CD14-positive monocyte (primary cell): ENCODE measurements at regions not wholly inside any gene's neighbourhood (a gene's known extent, or its start where the extent isn't known, plus 50 kb on each side); places are given as distances from the start of the nearest gene placed in this dataset.

Experiments
- DNase-seq, 3 donors: peaks; one replicate each; pipeline ENCODE4 v3.0.0-alpha.2; 2011 to 2022
- H2AFZ ChIP-seq: 2 replicates; pipeline ENCODE4 v1.6.0; 2012; ENCODE audit warnings: mild to moderate bottlenecking, low read depth, low read length, inconsistent platforms; ENCODE audit not compliant: insufficient read depth, poor library complexity, severe bottlenecking
- H3K27ac ChIP-seq, 2 donors: 1 replicate in 1 of 2; 2 replicates in 1 of 2; pipeline ENCODE4 v1.5.1; 2012 to 2013; ENCODE audit warnings: low read length in 2 of 2, control low read depth in 1 of 2, inconsistent platforms in 1 of 2, low read depth in 1 of 2, mild to moderate bottlenecking in 1 of 2
- H3K27me3 ChIP-seq, 2 donors: one replicate each; pipeline versions ENCODE4 v1.6.0 to v1.6.1; 2011 to 2013; ENCODE audit warnings: low read length in 2 of 2; ENCODE audit not compliant: control insufficient read depth in 2 of 2, insufficient read depth in 2 of 2
- H3K36me3 ChIP-seq, 2 donors: replicated peaks in 1 of 2; 1 replicate in 1 of 2; 2 replicates in 1 of 2; pipeline versions ENCODE4 v1.5.1 to v1.6.1; 2012 to 2013; ENCODE audit warnings: low read length in 2 of 2, control low read depth in 1 of 2, inconsistent platforms in 1 of 2, mild to moderate bottlenecking in 1 of 2; ENCODE audit not compliant: insufficient read depth in 2 of 2, control insufficient read depth in 1 of 2
- H3K4me1 ChIP-seq, 2 donors: 1 replicate in 1 of 2; 2 replicates in 1 of 2; pipeline versions ENCODE4 v1.5.1 to v1.6.1; 2012 to 2013; ENCODE audit warnings: low read length in 2 of 2, control low read depth in 1 of 2, inconsistent platforms in 1 of 2, mild to moderate bottlenecking in 1 of 2, moderate library complexity in 1 of 2; ENCODE audit not compliant: insufficient read depth in 2 of 2, control insufficient read depth in 1 of 2
- H3K4me2 ChIP-seq: replicated peaks from 2 replicates; pipeline ENCODE3; 2012; ENCODE audit warnings: low read length, moderate library complexity, mild to moderate bottlenecking; ENCODE audit not compliant: poor library complexity, severe bottlenecking; ENCODE audit errors: extremely low read depth
- H3K4me3 ChIP-seq, 3 experiments: fragments of 200-600 bp in 1 of 3; sonication (generic) in 1 of 3; replicated peaks in 1 of 3; 1 replicate in 2 of 3; 2 replicates in 1 of 3; pipeline ENCODE4 v1.5.1; 2011 to 2013; ENCODE audit warnings: low read length in 3 of 3, mild to moderate bottlenecking in 3 of 3, control low read depth in 2 of 3, low read depth in 2 of 3, inconsistent platforms in 1 of 3, moderate library complexity in 1 of 3
- H3K79me2 ChIP-seq: 2 replicates; pipeline ENCODE4 v1.6.0; 2012; ENCODE audit warnings: mild to moderate bottlenecking, control low read depth, inconsistent platforms, low read length, moderate library complexity; ENCODE audit not compliant: insufficient read depth
- H3K9ac ChIP-seq: 2 replicates; pipeline ENCODE4 v1.6.0; 2017; ENCODE audit warnings: low read length, mild to moderate bottlenecking; ENCODE audit not compliant: insufficient read depth, poor library complexity, severe bottlenecking
- H3K9me3 ChIP-seq, 2 donors: replicated peaks in 1 of 2; 1 replicate in 1 of 2; 2 replicates in 1 of 2; pipeline versions ENCODE4 v1.5.1 to v1.6.1; 2012 to 2013; ENCODE audit warnings: low read length in 2 of 2, control low read depth in 1 of 2; ENCODE audit not compliant: control insufficient read depth in 1 of 2, insufficient read depth in 1 of 2
- H4K20me1 ChIP-seq: 2 replicates; pipeline ENCODE4 v1.6.0; 2012; ENCODE audit warnings: mild to moderate bottlenecking, low read length, control low read depth, moderate library complexity; ENCODE audit not compliant: insufficient read depth
- H3K27ac Mint-ChIP-seq, 7 donors: one replicate each; pipeline ENCODE4 v1.8.0; 2020; ENCODE audit warnings: mild to moderate bottlenecking in 7 of 7, mixed read lengths in 7 of 7, moderate library complexity in 6 of 7, inconsistent platforms in 2 of 7
- H3K27me3 Mint-ChIP-seq, 3 donors: one replicate each; pipeline ENCODE4 v1.8.0; 2021 to 2022; ENCODE audit warnings: low read depth in 3 of 3, mild to moderate bottlenecking in 3 of 3, mixed read lengths in 3 of 3, moderate library complexity in 3 of 3, inconsistent platforms in 1 of 3
- H3K36me3 Mint-ChIP-seq, 2 donors: one replicate each; pipeline ENCODE4 v1.8.0; 2020; ENCODE audit warnings: mixed read lengths in 2 of 2, inconsistent platforms in 1 of 2, mild to moderate bottlenecking in 1 of 2
- H3K4me1 Mint-ChIP-seq: one replicate; pipeline ENCODE4 v1.8.0; 2020; ENCODE audit warnings: mild to moderate bottlenecking, mixed read lengths
- H3K4me3 Mint-ChIP-seq, 2 donors: one replicate each; pipeline ENCODE4 v1.8.0; 2020; ENCODE audit warnings: mild to moderate bottlenecking in 2 of 2, mixed read lengths in 2 of 2, moderate library complexity in 1 of 2
- H3K9me3 Mint-ChIP-seq, 7 donors: one replicate each; pipeline ENCODE4 v1.8.0; 2020 to 2022; ENCODE audit warnings: mixed read lengths in 7 of 7, mild to moderate bottlenecking in 6 of 7, moderate library complexity in 6 of 7, inconsistent platforms in 2 of 7
- WGBS: methylation state at CpG from one replicate; pipeline ENCODE4 v1.1.5; 2013; ENCODE audit warnings: missing lambda C conversion rate; ENCODE audit not compliant: insufficient coverage; 5-methylcytosine and 5-hydroxymethylcytosine counted together
- intact Hi-C, 2 donors: fragments of 100-400 bp; cut with micrococcal nuclease; formaldehyde crosslinking; loops; one replicate each; pipeline versions ENCODE4 v1.15.0 to v1.15.1; 2023
- TF ChIP-seq, protein P1 (sequence below): fragments of 200-600 bp; IDR thresholded peaks from one replicate; pipeline ENCODE4 v1.8.0; 2022; ENCODE audit warnings: antibody characterized with exemption, mild to moderate bottlenecking

DNA sequence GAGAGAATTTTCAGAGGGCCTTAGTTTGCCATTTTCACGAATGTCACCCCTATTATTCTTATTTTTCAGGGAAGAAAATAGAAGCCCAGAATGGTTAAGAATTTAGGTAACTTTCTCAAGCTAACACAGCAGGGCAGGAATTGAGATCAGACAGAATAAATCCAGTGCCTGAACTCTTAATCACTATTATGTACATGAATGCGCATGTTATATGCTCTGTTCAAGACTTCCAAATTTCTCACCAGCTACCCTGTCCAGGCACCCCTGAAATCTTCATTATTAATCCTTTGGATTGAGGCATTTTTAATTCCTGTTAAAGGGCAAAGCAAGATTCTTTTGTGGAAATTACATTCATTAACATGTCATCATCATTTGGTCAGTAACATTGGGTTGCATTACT, 218.4 kb downstream of the ACTR3 start:
- H3K9me3 ChIP-seq: peaks cover 3 to 8% of the 10 kb centered on the region in 2 donors
- WGBS: no CpG with 5 or more reads among the region's 2 CpGs
- TF ChIP-seq, protein P1, sequence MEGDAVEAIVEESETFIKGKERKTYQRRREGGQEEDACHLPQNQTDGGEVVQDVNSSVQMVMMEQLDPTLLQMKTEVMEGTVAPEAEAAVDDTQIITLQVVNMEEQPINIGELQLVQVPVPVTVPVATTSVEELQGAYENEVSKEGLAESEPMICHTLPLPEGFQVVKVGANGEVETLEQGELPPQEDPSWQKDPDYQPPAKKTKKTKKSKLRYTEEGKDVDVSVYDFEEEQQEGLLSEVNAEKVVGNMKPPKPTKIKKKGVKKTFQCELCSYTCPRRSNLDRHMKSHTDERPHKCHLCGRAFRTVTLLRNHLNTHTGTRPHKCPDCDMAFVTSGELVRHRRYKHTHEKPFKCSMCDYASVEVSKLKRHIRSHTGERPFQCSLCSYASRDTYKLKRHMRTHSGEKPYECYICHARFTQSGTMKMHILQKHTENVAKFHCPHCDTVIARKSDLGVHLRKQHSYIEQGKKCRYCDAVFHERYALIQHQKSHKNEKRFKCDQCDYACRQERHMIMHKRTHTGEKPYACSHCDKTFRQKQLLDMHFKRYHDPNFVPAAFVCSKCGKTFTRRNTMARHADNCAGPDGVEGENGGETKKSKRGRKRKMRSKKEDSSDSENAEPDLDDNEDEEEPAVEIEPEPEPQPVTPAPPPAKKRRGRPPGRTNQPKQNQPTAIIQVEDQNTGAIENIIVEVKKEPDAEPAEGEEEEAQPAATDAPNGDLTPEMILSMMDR: no peak
- no peak overlapping the region for H3K9ac ChIP-seq
- no peaks in the 10 kb centered on the region for H3K36me3 Mint-ChIP-seq
- no peak overlapping the region for H3K4me3 ChIP-seq
- no peaks in the 10 kb centered on the region for H3K4me1 ChIP-seq
- peaks cover 0 to 14% (median 5%) of the 10 kb centered on the region in 7 donors for H3K9me3 Mint-ChIP-seq
- H3K79me2 ChIP-seq: no peaks in the 10 kb centered on the region
- no peak overlapping the region for H3K27ac ChIP-seq
- H2AFZ ChIP-seq: no peak overlapping the region
- H4K20me1 ChIP-seq: no peaks in the 10 kb centered on the region
- H3K36me3 ChIP-seq: no peaks in the 10 kb centered on the region
- DNase-seq: no peak
- no peak overlapping the region for H3K4me3 Mint-ChIP-seq
- intact Hi-C loops: no loop called here
- peaks cover 0 to 3% (median 1%) of the 10 kb centered on the region in 3 donors for H3K27me3 Mint-ChIP-seq
- no peaks in the 10 kb centered on the region for H3K4me1 Mint-ChIP-seq
- no peaks in the 10 kb centered on the region for H3K27me3 ChIP-seq
- no peak overlapping the region for H3K4me2 ChIP-seq
- H3K27ac Mint-ChIP-seq: no peak overlapping the region

DNA sequence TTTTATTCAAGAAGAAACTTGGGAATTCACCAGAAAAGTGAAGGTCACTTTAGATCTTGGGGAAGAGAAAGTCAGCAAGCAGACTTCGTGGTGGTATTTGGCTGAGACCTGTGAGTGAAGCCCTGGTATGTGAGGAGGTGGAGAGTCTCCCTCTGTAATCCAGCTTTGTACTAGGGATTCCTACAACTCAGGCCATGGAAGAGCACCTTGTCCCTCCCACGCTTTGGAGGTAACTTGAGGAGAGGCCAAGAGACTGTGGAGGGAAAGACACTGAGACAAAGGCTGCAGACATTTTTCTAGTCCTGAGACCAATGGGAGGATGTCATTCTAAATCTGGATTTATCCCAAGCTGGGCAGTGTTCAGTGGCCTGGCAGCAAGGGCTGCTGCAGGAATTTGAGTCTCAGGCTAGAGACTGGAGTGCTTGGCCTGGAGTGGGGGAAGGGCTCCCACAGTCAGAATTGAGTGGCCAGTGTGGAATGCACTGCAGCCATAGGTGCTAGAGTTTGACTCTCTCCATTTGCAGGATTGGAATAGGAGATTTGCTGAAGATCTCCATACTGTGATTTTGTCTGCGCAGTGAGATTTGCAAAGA, 219.0 kb downstream of the ACTR3 start:
- Histone ChIP-seq H3K4me1 (no peaks in the 10 kb centered on the region), H3K36me3 (no peaks in the 10 kb centered on the region), H3K4me3 (no peak overlapping the region), H3K27ac (no peak overlapping the region), H3K9ac (no peak overlapping the region), H3K4me2 (no peak overlapping the region), H3K9me3 (peaks cover 3 to 8% of the 10 kb centered on the region in 2 donors), H3K79me2 (no peaks in the 10 kb centered on the region), H4K20me1 (no peaks in the 10 kb centered on the region), H2AFZ (no peak overlapping the region), H3K27me3 (no peaks in the 10 kb centered on the region)
- H3K4me3 Mint-ChIP-seq: no peak overlapping the region
- no peak overlapping the region for H3K27ac Mint-ChIP-seq
- TF ChIP-seq, protein P1: no peak
- 100% methylated on average over 1 of the region's 3 CpGs for WGBS
- no peaks in the 10 kb centered on the region for H3K4me1 Mint-ChIP-seq
- DNase-seq: no peak
- H3K9me3 Mint-ChIP-seq: peaks cover 0 to 11% (median 4%) of the 10 kb centered on the region in 7 donors
- peaks cover 0 to 3% (median 0%) of the 10 kb centered on the region in 3 donors for H3K27me3 Mint-ChIP-seq
- no peaks in the 10 kb centered on the region for H3K36me3 Mint-ChIP-seq
- intact Hi-C loops: no loop called here
